Lower lobe of right lung (tissue), 2 donors: ENCODE measurements at regions not wholly inside any gene's neighbourhood (a gene's known extent, or its start where the extent isn't known, plus 50 kb on each side); places are given as distances from the start of the nearest gene placed in this dataset.

Experiments used
- ATAC-seq, 2 donors: fragments of 200-7000 bp; cut with Tn5 transposase; one replicate each; pipeline ENCODE4 v1.9.1; 2020 to 2022; ENCODE audit warnings: mild to moderate bottlenecking in 2 of 2, moderate library complexity in 2 of 2
- DNase-seq: peaks from one replicate; pipeline ENCODE4 v3.0.0-alpha.2; 2020
- H3K27ac ChIP-seq: fragments of 200-600 bp; one replicate; pipeline ENCODE4 v1.8.0; 2022
- H3K27me3 ChIP-seq: fragments of 200-600 bp; one replicate; pipeline ENCODE4 v1.8.0; 2022; ENCODE audit warnings: low read depth
- H3K36me3 ChIP-seq: fragments of 200-600 bp; one replicate; pipeline ENCODE4 v1.8.0; 2022; ENCODE audit warnings: mild to moderate bottlenecking
- H3K4me1 ChIP-seq: fragments of 200-600 bp; one replicate; pipeline ENCODE4 v1.8.0; 2022
- H3K4me3 ChIP-seq: fragments of 200-600 bp; one replicate; pipeline ENCODE4 v1.8.0; 2022; ENCODE audit warnings: mild to moderate bottlenecking
- H3K9me3 ChIP-seq: fragments of 200-600 bp; one replicate; pipeline ENCODE4 v1.8.0; 2022
- CTCF ChIP-seq: fragments of 200-600 bp; IDR thresholded peaks from one replicate; pipeline ENCODE4 v1.8.0; 2022; ENCODE audit warnings: antibody characterized with exemption, mild to moderate bottlenecking
- intact Hi-C: fragments of 100-400 bp; cut with DNase I; formaldehyde crosslinking; loops from one replicate; pipeline ENCODE4 v1.11.0; 2022
- donor health status: DM: no; HTN: yes; CAD: no; lungs with severe emphysema.

GRCh38 chr14:104263675-104264358 lies 125.4 kb downstream of the KIF26A start:
- H3K27ac ChIP-seq: no peak overlapping the region
- intact Hi-C loops: no loop called here
- ATAC-seq (no peak), DNase-seq (peak; percentile 30)
- H3K9me3 ChIP-seq: no peaks in the 10 kb centered on the region
- H3K27me3 ChIP-seq: no peaks in the 10 kb centered on the region
- H3K4me3 ChIP-seq: no peak overlapping the region
- no peak for TF ChIP-seq CTCF
- no peaks in the 10 kb centered on the region for H3K4me1 ChIP-seq
- no peaks in the 10 kb centered on the region for H3K36me3 ChIP-seq

GRCh38 chr14:104264495-104265265 lies 126.3 kb downstream of the KIF26A start:
- DNase-seq (peak; percentile 24), ATAC-seq (no peak)
- no peak overlapping the region for H3K4me3 ChIP-seq
- intact Hi-C loops: no loop called here
- no peaks in the 10 kb centered on the region for H3K27me3 ChIP-seq
- no peak for TF ChIP-seq CTCF
- H3K27ac ChIP-seq: no peak overlapping the region
- no peaks in the 10 kb centered on the region for H3K9me3 ChIP-seq
- no peaks in the 10 kb centered on the region for H3K36me3 ChIP-seq
- H3K4me1 ChIP-seq: no peaks in the 10 kb centered on the region

GRCh38 chr14:104265918-104266630 lies 127.7 kb downstream of the KIF26A start:
- DNase-seq (peak; percentile 16), ATAC-seq (no peak)
- H3K27ac ChIP-seq: no peak overlapping the region
- intact Hi-C loops: no loop called here
- TF ChIP-seq CTCF: no peak
- H3K4me3 ChIP-seq: no peak overlapping the region
- H3K9me3 ChIP-seq: no peaks in the 10 kb centered on the region
- H3K4me1 ChIP-seq: no peaks in the 10 kb centered on the region
- H3K36me3 ChIP-seq: no peaks in the 10 kb centered on the region
- no peaks in the 10 kb centered on the region for H3K27me3 ChIP-seq

GRCh38 chr14:104266631-104267575 lies 128.5 kb downstream of the KIF26A start:
- no peaks in the 10 kb centered on the region for H3K36me3 ChIP-seq
- intact Hi-C loops: no loop called here
- no peaks in the 10 kb centered on the region for H3K9me3 ChIP-seq
- no peaks in the 10 kb centered on the region for H3K4me1 ChIP-seq
- no peak overlapping the region for H3K4me3 ChIP-seq
- H3K27me3 ChIP-seq: no peaks in the 10 kb centered on the region
- no peak for ATAC-seq
- TF ChIP-seq CTCF: no peak
- peak; percentile 24 for DNase-seq
- no peak overlapping the region for H3K27ac ChIP-seq

- DNase-seq (peak; percentile 37), ATAC-seq (no peak)
- intact Hi-C loops: no loop called here
- TF ChIP-seq CTCF: no peak
- H3K9me3 ChIP-seq: no peaks in the 10 kb centered on the region
- H3K27ac ChIP-seq: no peak overlapping the region
- H3K4me3 ChIP-seq: no peak overlapping the region
- no peaks in the 10 kb centered on the region for H3K4me1 ChIP-seq
- no peaks in the 10 kb centered on the region for H3K36me3 ChIP-seq
- no peaks in the 10 kb centered on the region for H3K27me3 ChIP-seq
Measured at GRCh38 chr14:104267895-104268294, 129.5 kb downstream of the KIF26A start.
